SK-N-SH (cell line): ENCODE measurements at regions not wholly inside any gene's neighbourhood (a gene's known extent, or its start where the extent isn't known, plus 50 kb on each side); places are given as distances from the start of the nearest gene placed in this dataset.

ENCODE experiments used
- CTCF ChIA-PET: fragments of 300-600, 350-600 bp; formaldehyde crosslinking; extraction: SDS; loops from one replicate; lab custom pipeline; 2021; lab: Yijun Ruan, JAX
- POLR2A ChIA-PET: fragments of 350-600 bp; sonication (Branson Sonifier 250); formaldehyde crosslinking; extraction: SDS; loops from one replicate; lab custom pipeline; 2020; ENCODE audit warnings: antibody characterized with exemption, inconsistent platforms; lab: Yijun Ruan, JAX
- DNase-seq: peaks from one replicate; pipeline ENCODE4 v3.0.0; 2012
- H2AFZ ChIP-seq: fragments of 200-600 bp; sonication (generic); 2 replicates; pipeline ENCODE4 v1.8.1; 2016; ENCODE audit warnings: antibody characterized with exemption, mild to moderate bottlenecking, low read depth
- H3F3A ChIP-seq: fragments of 200-600 bp; sonication (generic); replicated peaks from 2 replicates; pipeline ENCODE3; 2016; ENCODE audit warnings: antibody characterized with exemption, mild to moderate bottlenecking; ENCODE audit not compliant: insufficient read depth
- H3K27ac ChIP-seq, 2 experiments: fragments of 200-500 bp in 1 of 2; fragments of 200-600 bp in 1 of 2; sonication (Bioruptor generic) in 1 of 2; sonication (generic), shearing (Covaris generic) in 1 of 2; 2 replicates each; pipeline versions ENCODE4 v1.5.1 to v1.6.1; 2014 to 2016; ENCODE audit warnings: low read depth in 2 of 2, inconsistent platforms in 1 of 2, low read length in 1 of 2, mild to moderate bottlenecking in 1 of 2, mixed read lengths in 1 of 2
- H3K27me3 ChIP-seq: fragments of 200-600 bp; sonication (generic), shearing (Covaris generic); 2 replicates; pipeline ENCODE4 v1.6.1; 2016; ENCODE audit warnings: mixed run types; ENCODE audit not compliant: insufficient read depth
- H3K36me3 ChIP-seq, 2 experiments: fragments of 200-500 bp in 1 of 2; fragments of 200-600 bp in 1 of 2; sonication (Bioruptor generic) in 1 of 2; sonication (generic) in 1 of 2; replicated peaks in 1 of 2; 2 replicates each; pipeline versions ENCODE3 to v1.5.1; 2014 to 2016; ENCODE audit warnings: low read length in 1 of 2, mild to moderate bottlenecking in 1 of 2; ENCODE audit not compliant: insufficient read depth in 2 of 2, control insufficient read depth in 1 of 2
- H3K4me1 ChIP-seq, 2 experiments: fragments of 200-500 bp in 1 of 2; fragments of 200-600 bp in 1 of 2; sonication (Bioruptor generic) in 1 of 2; sonication (generic), shearing (Covaris generic) in 1 of 2; 2 replicates each; pipeline versions ENCODE4 v1.5.1 to v1.6.1; 2014 to 2016; ENCODE audit warnings: low read depth in 1 of 2, low read length in 1 of 2, mixed run types in 1 of 2; ENCODE audit not compliant: insufficient read depth in 2 of 2, control insufficient read depth in 1 of 2
- H3K4me2 ChIP-seq: fragments of 200-600 bp; sonication (generic), shearing (Covaris generic); 2 replicates; pipeline ENCODE4 v1.6.1; 2017; ENCODE audit warnings: mixed run types
- H3K4me3 ChIP-seq, 2 experiments: fragments of 200-500 bp in 1 of 2; fragments of 200-600 bp in 1 of 2; sonication (Bioruptor generic) in 1 of 2; sonication (generic), shearing (Covaris generic) in 1 of 2; 2 replicates each; pipeline versions ENCODE4 v1.5.1 to v1.8.1; 2014 to 2016; ENCODE audit warnings: low read depth in 2 of 2, inconsistent platforms in 1 of 2, low read length in 1 of 2, mild to moderate bottlenecking in 1 of 2, mixed read lengths in 1 of 2, moderate library complexity in 1 of 2
- H3K79me2 ChIP-seq: fragments of 200-600 bp; sonication (generic); 2 replicates; pipeline ENCODE4 v1.8.1; 2017; ENCODE audit warnings: mild to moderate bottlenecking; ENCODE audit not compliant: insufficient read depth
- H3K9ac ChIP-seq: fragments of 200-600 bp; sonication (generic); 2 replicates; pipeline ENCODE4 v1.6.1; 2017; ENCODE audit warnings: mixed run types
- H3K9me2 ChIP-seq: fragments of 200-600 bp; sonication (generic); 2 replicates; pipeline ENCODE4 v1.6.1; 2017; ENCODE audit warnings: mixed run types
- H3K9me3 ChIP-seq: fragments of 200-600 bp; sonication (generic); 2 replicates; pipeline ENCODE4 v1.6.1; 2017; ENCODE audit warnings: mixed run types, mild to moderate bottlenecking, moderate library complexity
- H4K20me1 ChIP-seq: fragments of 200-600 bp; sonication (generic); 2 replicates; pipeline ENCODE4 v1.6.1; 2017; ENCODE audit warnings: mild to moderate bottlenecking, mixed run types; ENCODE audit not compliant: insufficient read depth
- CHD2 ChIP-seq: fragments of 150-350 bp; IDR thresholded peaks from 2 replicates; pipeline ENCODE4 v1.6.1; 2018; ENCODE audit warnings: low read length; ENCODE audit not compliant: partially characterized antibody
- ELF1 ChIP-seq: IDR thresholded peaks from 2 replicates; pipeline ENCODE4 v1.4.0; 2012
- EP300 ChIP-seq, 2 experiments: IDR thresholded peaks; 2 replicates each; pipeline versions ENCODE4 v1.4.0 to v1.6.1; 2012; ENCODE audit warnings: borderline replicate concordance in 1 of 2, low read depth in 1 of 2, low read length in 1 of 2
- EZH2phosphoT487 ChIP-seq: fragments of 200-600 bp; sonication (generic); IDR thresholded peaks from 2 replicates; pipeline ENCODE4 v1.6.1; 2017; ENCODE audit warnings: low read depth, mixed run types, mild to moderate bottlenecking, antibody characterized with exemption, moderate library complexity, borderline replicate concordance
- FOSL2 ChIP-seq: IDR thresholded peaks from 2 replicates; pipeline ENCODE4 v1.4.0; 2012; ENCODE audit warnings: low read depth, mild to moderate bottlenecking, moderate library complexity, borderline replicate concordance
- FOXM1 ChIP-seq: IDR thresholded peaks from 2 replicates; pipeline ENCODE4 v1.4.0; 2012; ENCODE audit warnings: low read depth, mild to moderate bottlenecking
- GABPA ChIP-seq: IDR thresholded peaks from 2 replicates; pipeline ENCODE4 v1.4.0; 2012; ENCODE audit warnings: low read depth, mild to moderate bottlenecking
- MEF2A ChIP-seq: IDR thresholded peaks from 2 replicates; pipeline ENCODE4 v1.4.0; 2012; ENCODE audit warnings: low read depth, borderline replicate concordance
- NFIC ChIP-seq: IDR thresholded peaks from 2 replicates; pipeline ENCODE4 v1.4.0; 2012; ENCODE audit warnings: borderline replicate concordance
- NRF1 ChIP-seq: IDR thresholded peaks from 2 replicates; pipeline ENCODE4 v1.6.1; 2012; ENCODE audit warnings: low read depth, mild to moderate bottlenecking, low read length
- RAD21 ChIP-seq: IDR thresholded peaks from 2 replicates; pipeline ENCODE4 v1.6.1; 2012; ENCODE audit warnings: mild to moderate bottlenecking, low read length
- TAF1 ChIP-seq: IDR thresholded peaks from 2 replicates; pipeline ENCODE4 v1.6.1; 2012; ENCODE audit warnings: low read depth, mild to moderate bottlenecking, low read length, moderate library complexity, borderline replicate concordance
- TEAD4 ChIP-seq: IDR thresholded peaks from 2 replicates; pipeline ENCODE4 v1.4.0; 2012; ENCODE audit warnings: mild to moderate bottlenecking, borderline replicate concordance; ENCODE audit not compliant: insufficient read depth
- TF ChIP-seq, protein P1 (sequence below): IDR thresholded peaks from 2 replicates; pipeline ENCODE4 v1.4.0; 2012; ENCODE audit warnings: low read depth
- TF ChIP-seq, protein P2 (sequence below): IDR thresholded peaks from 2 replicates; pipeline ENCODE4 v1.6.1; 2012; ENCODE audit warnings: mild to moderate bottlenecking, low read depth, low read length, moderate library complexity
- TF ChIP-seq, protein P3 (sequence below): fragments of 150-350 bp; IDR thresholded peaks from 2 replicates; pipeline ENCODE4 v1.6.1; 2016; ENCODE audit warnings: mild to moderate bottlenecking, low read depth, low read length
- TF ChIP-seq, protein P4 (sequence below): IDR thresholded peaks from 2 replicates; pipeline ENCODE4 v1.4.0; 2012; ENCODE audit warnings: low read depth, borderline replicate concordance
- TF ChIP-seq, protein P5 (sequence below): fragments of 150-350 bp; IDR thresholded peaks from 2 replicates; pipeline ENCODE4 v1.6.1; 2017; ENCODE audit warnings: antibody characterized with exemption, low read length, low read depth, borderline replicate concordance
- TF ChIP-seq, protein P6 (sequence below): fragments of 200-600 bp; sonication (generic); IDR thresholded peaks from 2 replicates; pipeline ENCODE4 v1.6.1; 2017; ENCODE audit warnings: antibody characterized with exemption, mild to moderate bottlenecking, moderate library complexity

DNA sequence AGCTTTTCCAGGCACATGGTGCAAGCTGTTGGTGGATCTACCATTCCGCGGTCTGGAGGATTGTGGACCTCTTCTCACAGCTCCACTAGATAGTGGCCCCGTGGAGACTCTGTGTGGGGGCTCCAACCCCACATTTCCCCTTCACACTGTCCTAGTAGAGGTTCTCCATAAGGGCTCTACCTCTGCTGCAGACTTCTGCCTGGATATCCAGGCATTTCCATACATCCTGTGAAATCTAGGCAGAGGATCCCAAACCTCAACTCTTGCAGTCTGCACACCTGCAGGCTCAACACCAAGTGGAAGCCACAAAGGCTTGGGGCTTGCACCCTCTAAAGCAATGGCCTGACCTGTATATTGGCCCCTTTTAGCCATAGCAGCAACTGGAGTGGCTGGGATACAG, 283.4 kb upstream of the KLF4 start (continued):
- TF ChIP-seq NFIC: no peak
- TF ChIP-seq, protein P1, sequence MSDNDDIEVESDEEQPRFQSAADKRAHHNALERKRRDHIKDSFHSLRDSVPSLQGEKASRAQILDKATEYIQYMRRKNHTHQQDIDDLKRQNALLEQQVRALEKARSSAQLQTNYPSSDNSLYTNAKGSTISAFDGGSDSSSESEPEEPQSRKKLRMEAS: no peak
- no peak for TF ChIP-seq RAD21
- TF ChIP-seq, all 33 proteins: peak for 0

DNA sequence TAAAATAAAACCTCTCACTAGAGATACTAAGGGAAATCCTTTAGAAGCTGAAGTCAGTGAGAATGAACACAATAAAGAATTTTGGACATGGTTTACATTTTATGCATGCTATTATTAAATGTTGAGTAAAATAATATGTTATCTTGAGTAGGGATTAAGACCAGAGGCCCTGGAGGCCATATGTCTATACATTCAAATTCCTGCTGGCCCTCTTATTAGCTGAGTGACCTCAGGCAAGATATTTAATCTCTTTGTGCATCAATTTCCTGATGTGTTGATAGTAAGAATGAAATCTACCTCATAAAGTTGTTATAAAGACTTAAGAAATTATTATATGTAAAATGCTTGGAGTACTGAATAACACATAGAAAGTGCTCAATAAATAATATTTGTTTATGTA, 281.1 kb upstream of the KLF4 start:
- H3K36me3 ChIP-seq: no peaks in the 10 kb centered on the region
- no peaks in the 10 kb centered on the region for H3K79me2 ChIP-seq
- H3K4me3 ChIP-seq: no peak overlapping the region
- no peak overlapping the region for H3K4me2 ChIP-seq
- DNase-seq: no peak
- H3K4me1 ChIP-seq: no peaks in the 10 kb centered on the region
- H3K27ac ChIP-seq: no peak overlapping the region
- H2AFZ ChIP-seq: no peak overlapping the region
- H3K9me2 ChIP-seq: no peaks in the 10 kb centered on the region
- CTCF ChIA-PET: no interaction called here
- H3F3A ChIP-seq: no peaks in the 10 kb centered on the region
- H4K20me1 ChIP-seq: no peaks in the 10 kb centered on the region
- TF ChIP-seq, protein P2, sequence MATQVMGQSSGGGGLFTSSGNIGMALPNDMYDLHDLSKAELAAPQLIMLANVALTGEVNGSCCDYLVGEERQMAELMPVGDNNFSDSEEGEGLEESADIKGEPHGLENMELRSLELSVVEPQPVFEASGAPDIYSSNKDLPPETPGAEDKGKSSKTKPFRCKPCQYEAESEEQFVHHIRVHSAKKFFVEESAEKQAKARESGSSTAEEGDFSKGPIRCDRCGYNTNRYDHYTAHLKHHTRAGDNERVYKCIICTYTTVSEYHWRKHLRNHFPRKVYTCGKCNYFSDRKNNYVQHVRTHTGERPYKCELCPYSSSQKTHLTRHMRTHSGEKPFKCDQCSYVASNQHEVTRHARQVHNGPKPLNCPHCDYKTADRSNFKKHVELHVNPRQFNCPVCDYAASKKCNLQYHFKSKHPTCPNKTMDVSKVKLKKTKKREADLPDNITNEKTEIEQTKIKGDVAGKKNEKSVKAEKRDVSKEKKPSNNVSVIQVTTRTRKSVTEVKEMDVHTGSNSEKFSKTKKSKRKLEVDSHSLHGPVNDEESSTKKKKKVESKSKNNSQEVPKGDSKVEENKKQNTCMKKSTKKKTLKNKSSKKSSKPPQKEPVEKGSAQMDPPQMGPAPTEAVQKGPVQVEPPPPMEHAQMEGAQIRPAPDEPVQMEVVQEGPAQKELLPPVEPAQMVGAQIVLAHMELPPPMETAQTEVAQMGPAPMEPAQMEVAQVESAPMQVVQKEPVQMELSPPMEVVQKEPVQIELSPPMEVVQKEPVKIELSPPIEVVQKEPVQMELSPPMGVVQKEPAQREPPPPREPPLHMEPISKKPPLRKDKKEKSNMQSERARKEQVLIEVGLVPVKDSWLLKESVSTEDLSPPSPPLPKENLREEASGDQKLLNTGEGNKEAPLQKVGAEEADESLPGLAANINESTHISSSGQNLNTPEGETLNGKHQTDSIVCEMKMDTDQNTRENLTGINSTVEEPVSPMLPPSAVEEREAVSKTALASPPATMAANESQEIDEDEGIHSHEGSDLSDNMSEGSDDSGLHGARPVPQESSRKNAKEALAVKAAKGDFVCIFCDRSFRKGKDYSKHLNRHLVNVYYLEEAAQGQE: no peak
- TF ChIP-seq ELF1: no peak
- no peak for TF ChIP-seq RAD21
- TF ChIP-seq GABPA: no peak
- no peak for TF ChIP-seq FOSL2
- no peak for TF ChIP-seq FOXM1
- TF ChIP-seq, protein P3, sequence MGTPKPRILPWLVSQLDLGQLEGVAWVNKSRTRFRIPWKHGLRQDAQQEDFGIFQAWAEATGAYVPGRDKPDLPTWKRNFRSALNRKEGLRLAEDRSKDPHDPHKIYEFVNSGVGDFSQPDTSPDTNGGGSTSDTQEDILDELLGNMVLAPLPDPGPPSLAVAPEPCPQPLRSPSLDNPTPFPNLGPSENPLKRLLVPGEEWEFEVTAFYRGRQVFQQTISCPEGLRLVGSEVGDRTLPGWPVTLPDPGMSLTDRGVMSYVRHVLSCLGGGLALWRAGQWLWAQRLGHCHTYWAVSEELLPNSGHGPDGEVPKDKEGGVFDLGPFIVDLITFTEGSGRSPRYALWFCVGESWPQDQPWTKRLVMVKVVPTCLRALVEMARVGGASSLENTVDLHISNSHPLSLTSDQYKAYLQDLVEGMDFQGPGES: no peak
- no peak for TF ChIP-seq NRF1
- TF ChIP-seq, protein P4, sequence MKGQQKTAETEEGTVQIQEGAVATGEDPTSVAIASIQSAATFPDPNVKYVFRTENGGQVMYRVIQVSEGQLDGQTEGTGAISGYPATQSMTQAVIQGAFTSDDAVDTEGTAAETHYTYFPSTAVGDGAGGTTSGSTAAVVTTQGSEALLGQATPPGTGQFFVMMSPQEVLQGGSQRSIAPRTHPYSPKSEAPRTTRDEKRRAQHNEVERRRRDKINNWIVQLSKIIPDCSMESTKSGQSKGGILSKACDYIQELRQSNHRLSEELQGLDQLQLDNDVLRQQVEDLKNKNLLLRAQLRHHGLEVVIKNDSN: no peak
- no peak for TF ChIP-seq EP300 (IDR thresholded peaks at IDR 0.05; ENCODE audit: borderline replicate concordance in 1 of 2, low read depth in 1 of 2, low read length in 1 of 2)
- TF ChIP-seq MEF2A: no peak
- no peak for TF ChIP-seq CHD2
- TF ChIP-seq, protein P5, sequence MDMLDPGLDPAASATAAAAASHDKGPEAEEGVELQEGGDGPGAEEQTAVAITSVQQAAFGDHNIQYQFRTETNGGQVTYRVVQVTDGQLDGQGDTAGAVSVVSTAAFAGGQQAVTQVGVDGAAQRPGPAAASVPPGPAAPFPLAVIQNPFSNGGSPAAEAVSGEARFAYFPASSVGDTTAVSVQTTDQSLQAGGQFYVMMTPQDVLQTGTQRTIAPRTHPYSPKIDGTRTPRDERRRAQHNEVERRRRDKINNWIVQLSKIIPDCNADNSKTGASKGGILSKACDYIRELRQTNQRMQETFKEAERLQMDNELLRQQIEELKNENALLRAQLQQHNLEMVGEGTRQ: no peak
- no peak for TF ChIP-seq EZH2phosphoT487
- TF ChIP-seq TAF1: no peak
- TF ChIP-seq, protein P6, sequence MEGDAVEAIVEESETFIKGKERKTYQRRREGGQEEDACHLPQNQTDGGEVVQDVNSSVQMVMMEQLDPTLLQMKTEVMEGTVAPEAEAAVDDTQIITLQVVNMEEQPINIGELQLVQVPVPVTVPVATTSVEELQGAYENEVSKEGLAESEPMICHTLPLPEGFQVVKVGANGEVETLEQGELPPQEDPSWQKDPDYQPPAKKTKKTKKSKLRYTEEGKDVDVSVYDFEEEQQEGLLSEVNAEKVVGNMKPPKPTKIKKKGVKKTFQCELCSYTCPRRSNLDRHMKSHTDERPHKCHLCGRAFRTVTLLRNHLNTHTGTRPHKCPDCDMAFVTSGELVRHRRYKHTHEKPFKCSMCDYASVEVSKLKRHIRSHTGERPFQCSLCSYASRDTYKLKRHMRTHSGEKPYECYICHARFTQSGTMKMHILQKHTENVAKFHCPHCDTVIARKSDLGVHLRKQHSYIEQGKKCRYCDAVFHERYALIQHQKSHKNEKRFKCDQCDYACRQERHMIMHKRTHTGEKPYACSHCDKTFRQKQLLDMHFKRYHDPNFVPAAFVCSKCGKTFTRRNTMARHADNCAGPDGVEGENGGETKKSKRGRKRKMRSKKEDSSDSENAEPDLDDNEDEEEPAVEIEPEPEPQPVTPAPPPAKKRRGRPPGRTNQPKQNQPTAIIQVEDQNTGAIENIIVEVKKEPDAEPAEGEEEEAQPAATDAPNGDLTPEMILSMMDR: no peak
- no peak for TF ChIP-seq TEAD4
- no peaks in the 10 kb centered on the region for H3K27me3 ChIP-seq
- POLR2A ChIA-PET: no interaction called here
- no peaks in the 10 kb centered on the region for H3K9me3 ChIP-seq
- H3K9ac ChIP-seq: no peak overlapping the region
